Tibial nerve (tissue), 3 donors: ENCODE measurements at regions not wholly inside any gene's neighbourhood (a gene's known extent, or its start where the extent isn't known, plus 50 kb on each side); places are given as distances from the start of the nearest gene placed in this dataset.

ENCODE experiments used
- POLR2A ChIP-seq, 2 donors: fragments of 450-650 bp; IDR thresholded peaks; one replicate each; pipeline ENCODE4 v1.6.1; 2017; ENCODE audit warnings: antibody characterized with exemption in 2 of 2, mild to moderate bottlenecking in 2 of 2, moderate library complexity in 2 of 2
- TF ChIP-seq, protein P1 (sequence below), 5 experiments: fragments of 200-600 bp in 3 of 5; fragments of 450-650 bp in 2 of 5; sonication (generic) in 3 of 5; IDR thresholded peaks; one replicate each; pipeline ENCODE4 v1.5.1; 2016 to 2019; ENCODE audit warnings: antibody characterized with exemption in 5 of 5, mild to moderate bottlenecking in 3 of 5, moderate library complexity in 2 of 5

- TF ChIP-seq, protein P1, sequence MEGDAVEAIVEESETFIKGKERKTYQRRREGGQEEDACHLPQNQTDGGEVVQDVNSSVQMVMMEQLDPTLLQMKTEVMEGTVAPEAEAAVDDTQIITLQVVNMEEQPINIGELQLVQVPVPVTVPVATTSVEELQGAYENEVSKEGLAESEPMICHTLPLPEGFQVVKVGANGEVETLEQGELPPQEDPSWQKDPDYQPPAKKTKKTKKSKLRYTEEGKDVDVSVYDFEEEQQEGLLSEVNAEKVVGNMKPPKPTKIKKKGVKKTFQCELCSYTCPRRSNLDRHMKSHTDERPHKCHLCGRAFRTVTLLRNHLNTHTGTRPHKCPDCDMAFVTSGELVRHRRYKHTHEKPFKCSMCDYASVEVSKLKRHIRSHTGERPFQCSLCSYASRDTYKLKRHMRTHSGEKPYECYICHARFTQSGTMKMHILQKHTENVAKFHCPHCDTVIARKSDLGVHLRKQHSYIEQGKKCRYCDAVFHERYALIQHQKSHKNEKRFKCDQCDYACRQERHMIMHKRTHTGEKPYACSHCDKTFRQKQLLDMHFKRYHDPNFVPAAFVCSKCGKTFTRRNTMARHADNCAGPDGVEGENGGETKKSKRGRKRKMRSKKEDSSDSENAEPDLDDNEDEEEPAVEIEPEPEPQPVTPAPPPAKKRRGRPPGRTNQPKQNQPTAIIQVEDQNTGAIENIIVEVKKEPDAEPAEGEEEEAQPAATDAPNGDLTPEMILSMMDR (IDR thresholded peaks at IDR 0.05): no peak
- TF ChIP-seq POLR2A (IDR thresholded peaks at IDR 0.05): no peak
These were observed 475.8 kb upstream of the MAP2 start for GRCh38 chr2:208948073-208948472.
